A549 (cell line): ENCODE measurements at regions not wholly inside any gene's neighbourhood (a gene's known extent, or its start where the extent isn't known, plus 50 kb on each side); places are given as distances from the start of the nearest gene placed in this dataset.
"Not testable (repeated sequence)": the region's sequence is repeated elsewhere in the genome, so short reads cannot be mapped to it uniquely, and the experiment has no call there.

ENCODE experiments used
- ATAC-seq, 2 experiments: fragments of 200-7000 bp in 1 of 2; fragments of >200 bp in 1 of 2; cut with Nextera tagmentation in 1 of 2; cut with Tn5 transposase in 1 of 2; 3 replicates each; pipeline versions ENCODE4 v1.8.0 to v1.9.1; 2018 to 2020; ENCODE audit warnings: mild to moderate bottlenecking in 1 of 2, moderate library complexity in 1 of 2
- CTCF ChIA-PET: fragments of 300-600 bp; sonication (Branson Sonifier 250); formaldehyde crosslinking; extraction: SDS; loops from one replicate; lab custom pipeline; 2021; ENCODE audit warnings: antibody characterized with exemption, inconsistent platforms; lab: Yijun Ruan, JAX
- POLR2A ChIA-PET: fragments of 350-600 bp; formaldehyde crosslinking; extraction: SDS; loops from one replicate; lab custom pipeline; 2021; ENCODE audit warnings: antibody characterized with exemption, inconsistent platforms; lab: Yijun Ruan, JAX
- DNase-seq, 2 experiments: peaks; one replicate each; pipeline versions ENCODE4 v3.0.0 to v3.0.0-alpha.2; 2011 to 2016; ENCODE audit warnings: low read depth in 1 of 2, low spot score in 1 of 2
- FAIRE-seq: peaks from 2 replicates; lab custom pipeline; 2011; peaks lifted over from hg19 to GRCh38; lab: Jason Lieb, UNC
- H3K27ac ChIP-seq, 2 experiments: fragments of >200 bp; sonication (Bioruptor Twin); formaldehyde crosslinking; 3 replicates each; pipeline ENCODE4 v1.5.1; 2016 to 2017
- H3K4me1 ChIP-seq: fragments of >200 bp; sonication (Bioruptor Twin); formaldehyde crosslinking; 3 replicates; pipeline ENCODE4 v1.6.1; 2016
- H3K4me2 ChIP-seq: fragments of >200 bp; sonication (Bioruptor Twin); formaldehyde crosslinking; 3 replicates; pipeline ENCODE4 v1.6.1; 2016
- H3K4me3 ChIP-seq: fragments of >200 bp; sonication (Bioruptor Twin); formaldehyde crosslinking; 3 replicates; pipeline ENCODE4 v1.5.1; 2016
- H3K9me3 ChIP-seq: fragments of >200 bp; sonication (Bioruptor Twin); formaldehyde crosslinking; 3 replicates; pipeline ENCODE4 v1.6.1; 2016
- CHD4 ChIP-seq: fragments of 200-600 bp; sonication (generic); IDR thresholded peaks from 2 replicates; pipeline ENCODE4 v1.6.1; 2016; ENCODE audit warnings: antibody characterized with exemption, mild to moderate bottlenecking, borderline replicate concordance
- EP300 ChIP-seq, 2 experiments: fragments of >200 bp; sonication (Bioruptor Twin); formaldehyde crosslinking; IDR thresholded peaks; 2 replicates in 1 of 2; 3 replicates in 1 of 2; pipeline ENCODE4 v1.6.1; 2016 to 2017
- FOSB ChIP-seq: fragments of 250-450 bp; sonication (Bioruptor Pico); IDR thresholded peaks from 2 replicates; pipeline ENCODE4 v1.5.0; 2020; ENCODE audit warnings: mild to moderate bottlenecking, moderate library complexity
- FOXS1 ChIP-seq: fragments of 250-450 bp; sonication (Bioruptor Pico); IDR thresholded peaks from 2 replicates; pipeline ENCODE4 v1.5.0; 2020; ENCODE audit warnings: mild to moderate bottlenecking, moderate library complexity
- JUN ChIP-seq, 2 experiments: fragments of >200 bp; sonication (Bioruptor Twin); formaldehyde crosslinking; IDR thresholded peaks; 2 replicates in 1 of 2; 3 replicates in 1 of 2; pipeline ENCODE4 v1.6.1; 2016 to 2017
- KDM1A ChIP-seq: fragments of 200-600 bp; sonication (generic); IDR thresholded peaks from 2 replicates; pipeline ENCODE4 v1.6.1; 2016; ENCODE audit warnings: low read depth, mild to moderate bottlenecking
- RAD21 ChIP-seq, 2 experiments: fragments of >200 bp in 1 of 2; sonication (Bioruptor Twin) in 1 of 2; formaldehyde crosslinking in 1 of 2; IDR thresholded peaks in 1 of 2; conservative IDR thresholded peaks in 1 of 2; 2 replicates in 1 of 2; 3 replicates in 1 of 2; pipeline ENCODE4 v1.6.1; 2012 to 2018; ENCODE audit warnings: inconsistent platforms in 1 of 2
- RCOR1 ChIP-seq: fragments of 150-350 bp; IDR thresholded peaks from 2 replicates; pipeline ENCODE4 v1.6.1; 2014; ENCODE audit warnings: antibody characterized with exemption, low read length, low read depth
- SMC3 ChIP-seq: fragments of >200 bp; sonication (Bioruptor Twin); formaldehyde crosslinking; IDR thresholded peaks from 3 replicates; pipeline ENCODE4 v1.6.1; 2018; ENCODE audit warnings: inconsistent platforms
- ZC3H11A ChIP-seq: fragments of 450-650 bp; IDR thresholded peaks from 2 replicates; pipeline ENCODE4 v1.6.1; 2014; ENCODE audit warnings: antibody characterized with exemption, mild to moderate bottlenecking
- ZFP36 ChIP-seq: fragments of 450-650 bp; IDR thresholded peaks from 2 replicates; pipeline ENCODE4 v1.6.1; 2014; ENCODE audit warnings: borderline replicate concordance; ENCODE audit not compliant: partially characterized antibody
- ZNF302 ChIP-seq: fragments of 250-450 bp; sonication (Bioruptor Pico); IDR thresholded peaks from 2 replicates; pipeline ENCODE4 v1.9.0; 2021; ENCODE audit warnings: inconsistent platforms, mild to moderate bottlenecking, moderate library complexity
- WGBS: methylation state at CpG from one replicate; pipeline ENCODE4 v1.1.6; 2017; ENCODE audit errors: missing lambda C conversion rate; 5-methylcytosine and 5-hydroxymethylcytosine counted together
- TF ChIP-seq, protein P1 (sequence below): fragments of >200 bp; sonication (Bioruptor Twin); formaldehyde crosslinking; IDR thresholded peaks from 3 replicates; pipeline ENCODE4 v1.5.1; 2016
- TF ChIP-seq, protein P2 (sequence below): IDR thresholded peaks from 2 replicates; pipeline ENCODE4 v1.6.1; 2012

DNA sequence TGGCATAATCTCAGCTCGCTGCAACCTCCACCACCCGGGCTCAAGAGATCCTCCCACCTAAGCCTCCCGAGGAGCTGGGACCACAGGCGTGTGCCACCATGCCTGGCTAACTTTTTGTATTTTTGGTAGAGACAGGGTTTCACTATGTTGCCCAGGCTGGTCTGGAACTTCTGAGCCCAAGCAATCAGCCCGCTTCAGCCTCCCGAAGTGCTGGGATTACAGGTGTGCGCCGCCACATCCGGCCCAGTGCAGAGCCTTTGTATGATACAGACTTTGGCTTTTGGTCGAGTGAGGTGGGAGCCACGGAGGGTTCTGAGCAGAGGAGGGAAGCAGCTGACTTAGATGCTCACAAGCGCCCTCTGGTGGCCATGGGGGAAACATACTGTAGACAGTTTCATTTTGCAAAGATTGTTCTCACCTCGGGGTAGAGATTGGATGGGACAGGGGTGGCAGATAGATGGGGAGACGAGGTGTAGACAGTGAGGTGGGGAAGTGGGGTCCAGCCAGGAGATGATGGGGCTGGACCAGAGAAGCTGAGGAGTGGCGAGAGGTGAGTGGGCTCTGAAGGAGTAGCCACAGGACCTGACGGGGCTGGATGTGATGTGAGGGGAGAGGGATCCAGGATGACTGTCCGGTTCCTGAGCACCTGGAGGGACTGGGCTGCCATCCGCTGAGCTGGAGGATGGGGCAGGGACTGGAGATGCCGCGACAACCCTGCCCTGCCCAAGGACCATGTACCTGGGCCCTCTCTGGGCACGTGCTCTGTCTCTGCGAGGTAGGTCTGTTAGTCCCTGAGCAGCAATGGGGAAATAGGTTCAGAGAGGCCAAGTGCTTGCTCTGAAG lies 105.1 kb downstream of the CRLF3 start:
- not testable (repeated sequence) for FAIRE-seq

DNA sequence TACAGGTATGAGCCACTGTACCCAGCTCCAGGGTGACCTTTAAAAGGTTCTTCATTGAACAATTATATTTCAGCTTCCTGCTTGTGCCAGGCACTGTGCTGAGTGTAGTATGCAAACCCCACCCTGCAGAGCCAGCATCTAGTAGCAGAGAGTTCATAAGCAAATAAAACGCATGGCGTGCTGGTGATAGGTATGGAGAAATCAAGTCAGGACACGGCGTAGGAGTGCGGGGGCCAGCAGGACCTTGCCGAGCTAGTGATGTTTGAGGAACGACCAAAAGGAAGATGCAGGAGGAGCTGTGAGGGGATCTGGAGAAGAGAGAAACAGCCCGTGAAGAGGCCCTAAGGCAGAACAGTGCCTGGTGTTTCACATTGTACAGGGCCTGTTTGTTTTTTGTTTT lies 105.8 kb downstream of the CRLF3 start:
- H3K4me2 ChIP-seq, ATAC-seq, POLR2A ChIA-PET, H3K4me3 ChIP-seq, H3K9me3 ChIP-seq, H3K27ac ChIP-seq, DNase-seq, H3K4me1 ChIP-seq, FAIRE-seq: not testable (repeated sequence)
- CTCF ChIA-PET: interaction anchor here (0.6 to 8.1 kb wide), 14 partner anchors 9 to 379 kb away, joined by 3 to 79 read pairs (median 5); no protein-coding TSS in a partner anchor
- 90% methylated on average over 8 of the region's 8 CpGs for WGBS

More for the DNA sequence above, 105.1 kb downstream of the CRLF3 start:
- H3K27ac ChIP-seq, H3K4me3 ChIP-seq, H3K4me1 ChIP-seq, H3K9me3 ChIP-seq, POLR2A ChIA-PET, H3K4me2 ChIP-seq: not testable (repeated sequence)
- ATAC-seq (peak; percentile 54 to 77; a peak in 5 of 6 replicates), DNase-seq (peak; percentile 35 to 79)
- CTCF ChIA-PET: interaction anchor here (0.6 to 8.1 kb wide), 15 partner anchors 10 to 385 kb away, joined by 3 to 79 read pairs (median 5); no protein-coding TSS in a partner anchor
- 50% methylated on average over 22 of the region's 22 CpGs for WGBS
- TF ChIP-seq CHD4 (peak; percentile 88; the same call in 1 of the 2 replicates), SMC3 (peak; percentile 68), RAD21 (conservative IDR thresholded peaks at IDR 0.05 in 1 of 2, IDR thresholded peaks at IDR 0.05 in 1 of 2) (peak; percentile 51 to 57), KDM1A (peak; percentile 94), RCOR1 (0 out of 2 replicates have a peak, but pooled peaks have one; percentile 22), ZFP36 (peak; percentile 98)
- TF ChIP-seq, protein P1, sequence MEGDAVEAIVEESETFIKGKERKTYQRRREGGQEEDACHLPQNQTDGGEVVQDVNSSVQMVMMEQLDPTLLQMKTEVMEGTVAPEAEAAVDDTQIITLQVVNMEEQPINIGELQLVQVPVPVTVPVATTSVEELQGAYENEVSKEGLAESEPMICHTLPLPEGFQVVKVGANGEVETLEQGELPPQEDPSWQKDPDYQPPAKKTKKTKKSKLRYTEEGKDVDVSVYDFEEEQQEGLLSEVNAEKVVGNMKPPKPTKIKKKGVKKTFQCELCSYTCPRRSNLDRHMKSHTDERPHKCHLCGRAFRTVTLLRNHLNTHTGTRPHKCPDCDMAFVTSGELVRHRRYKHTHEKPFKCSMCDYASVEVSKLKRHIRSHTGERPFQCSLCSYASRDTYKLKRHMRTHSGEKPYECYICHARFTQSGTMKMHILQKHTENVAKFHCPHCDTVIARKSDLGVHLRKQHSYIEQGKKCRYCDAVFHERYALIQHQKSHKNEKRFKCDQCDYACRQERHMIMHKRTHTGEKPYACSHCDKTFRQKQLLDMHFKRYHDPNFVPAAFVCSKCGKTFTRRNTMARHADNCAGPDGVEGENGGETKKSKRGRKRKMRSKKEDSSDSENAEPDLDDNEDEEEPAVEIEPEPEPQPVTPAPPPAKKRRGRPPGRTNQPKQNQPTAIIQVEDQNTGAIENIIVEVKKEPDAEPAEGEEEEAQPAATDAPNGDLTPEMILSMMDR: peak; percentile 84

DNA sequence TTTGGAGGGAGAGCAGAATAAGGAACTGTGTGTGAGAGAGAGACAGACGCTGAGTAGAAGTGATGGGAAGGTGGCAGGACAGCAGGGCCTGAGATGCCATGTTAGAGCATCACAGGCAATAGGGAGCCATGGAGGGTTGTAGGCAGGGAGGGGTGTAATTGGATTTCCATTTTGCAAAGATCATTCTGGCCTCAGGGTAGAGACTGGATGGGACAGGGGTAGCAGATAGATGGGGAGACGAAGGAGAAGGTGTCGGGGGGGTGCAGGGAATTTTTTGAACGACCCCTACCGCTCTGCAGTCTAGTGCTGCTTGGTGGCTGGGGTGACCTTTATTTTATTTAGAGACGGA lies 106.4 kb downstream of the CRLF3 start:
- WGBS: 91% methylated on average over 6 of the region's 6 CpGs
- FAIRE-seq, H3K4me1 ChIP-seq, ATAC-seq, H3K9me3 ChIP-seq, POLR2A ChIA-PET, H3K4me2 ChIP-seq, DNase-seq, H3K27ac ChIP-seq, H3K4me3 ChIP-seq: not testable (repeated sequence)
- TF ChIP-seq ZFP36: peak; percentile 71
- peak; percentile 51; the same call in 1 of the 2 replicates for TF ChIP-seq KDM1A
- CTCF ChIA-PET: interaction anchor here (1.2 to 8.1 kb wide), 5 partner anchors 9 to 378 kb away, joined by 4 to 79 read pairs (median 8); no protein-coding TSS in a partner anchor

DNA sequence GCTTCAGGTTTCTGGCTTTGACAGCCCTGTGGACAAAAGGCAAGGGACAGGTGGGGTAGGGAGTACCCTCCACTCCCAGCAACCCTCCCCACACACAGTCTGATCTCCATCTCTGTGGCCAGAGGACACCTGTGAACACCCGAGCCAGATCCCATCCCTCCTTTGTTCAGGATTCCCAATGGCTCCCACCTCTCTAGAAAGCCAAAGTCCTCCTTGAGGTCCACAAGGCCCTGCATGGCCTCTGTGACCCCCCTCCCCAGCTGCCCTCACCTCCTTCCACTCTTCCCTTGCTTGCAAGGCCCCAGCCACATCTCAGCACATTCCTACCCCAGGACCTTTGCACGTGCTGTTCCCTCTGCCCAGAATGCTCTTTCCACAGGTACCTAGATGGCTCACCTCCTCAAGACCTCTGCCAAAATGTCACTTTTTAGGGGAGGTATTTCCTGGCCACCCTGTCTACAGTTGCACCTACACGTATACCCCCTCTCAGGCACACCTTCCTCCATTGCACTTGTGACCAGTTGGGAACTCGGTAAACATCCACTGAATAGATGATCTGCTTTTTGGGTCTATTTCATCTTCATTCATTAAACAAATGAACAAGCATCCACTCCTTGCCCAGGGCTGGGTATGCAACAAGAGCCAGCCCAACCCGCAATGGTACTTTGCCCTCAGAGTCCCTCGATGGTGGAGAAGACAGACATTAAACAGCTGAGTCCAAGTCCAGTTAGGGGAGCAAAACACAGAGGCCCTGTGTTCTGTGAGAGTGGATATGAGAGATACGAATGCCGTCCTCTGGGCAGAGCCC lies 107.0 kb downstream of the CRLF3 start:
- ATAC-seq (no peak), FAIRE-seq (no peak), DNase-seq (no peak)
- H3K4me3 ChIP-seq: no peak overlapping the region
- no peaks in the 10 kb centered on the region for H3K4me1 ChIP-seq
- ChIA-PET CTCF (interaction anchor here (0.6 to 8.1 kb wide), 9 partner anchors 11 to 862 kb away, joined by 3 to 79 read pairs (median 4); no protein-coding TSS in a partner anchor), POLR2A (no interaction called here)
- 95% methylated on average over 8 of the region's 8 CpGs for WGBS
- TF ChIP-seq ZNF302 (CRISPR knock-in tag): no peak
- TF ChIP-seq KDM1A: 0 out of 2 replicates have a peak, but pooled peaks have one; percentile 31
- TF ChIP-seq, protein P2, sequence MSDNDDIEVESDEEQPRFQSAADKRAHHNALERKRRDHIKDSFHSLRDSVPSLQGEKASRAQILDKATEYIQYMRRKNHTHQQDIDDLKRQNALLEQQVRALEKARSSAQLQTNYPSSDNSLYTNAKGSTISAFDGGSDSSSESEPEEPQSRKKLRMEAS: no peak
- TF ChIP-seq JUN (IDR thresholded peaks at IDR 0.05): no peak
- TF ChIP-seq, protein P1: 0 out of 3 replicates have a peak, but pooled peaks have one; percentile 10
- TF ChIP-seq EP300 (IDR thresholded peaks at IDR 0.05): no peak
- no peak for TF ChIP-seq FOSB
- TF ChIP-seq FOXS1 (CRISPR knock-in tag): no peak
- TF ChIP-seq ZC3H11A: no peak
- TF ChIP-seq RCOR1: no peak
- no peak overlapping the region for H3K4me2 ChIP-seq
- no peaks in the 10 kb centered on the region for H3K9me3 ChIP-seq
- no peak overlapping the region for H3K27ac ChIP-seq
